H9 (cell line): ENCODE measurements at regions not wholly inside any gene's neighbourhood (a gene's known extent, or its start where the extent isn't known, plus 50 kb on each side); places are given as distances from the start of the nearest gene placed in this dataset.

Experiments
- DNase-seq: peaks from one replicate; pipeline ENCODE4 v3.0.0-alpha.2; 2017
- H2AFZ ChIP-seq: one replicate; pipeline ENCODE4 v1.6.1; 2013; ENCODE audit warnings: mild to moderate bottlenecking, low read length, control low read depth, moderate library complexity
- H2AK5ac ChIP-seq: 2 replicates; pipeline ENCODE4 v1.6.1; 2013; ENCODE audit warnings: low read length, control low read depth, mixed read lengths; ENCODE audit not compliant: insufficient read length
- H2BK120ac ChIP-seq: one replicate; pipeline ENCODE4 v1.6.1; 2013; ENCODE audit warnings: low read depth, mild to moderate bottlenecking, low read length, control low read depth, inconsistent platforms; ENCODE audit not compliant: poor library complexity, severe bottlenecking
- H2BK12ac ChIP-seq: 2 replicates; pipeline ENCODE4 v1.6.1; 2013; ENCODE audit warnings: low read length, control low read depth, mixed read lengths, low read depth; ENCODE audit not compliant: insufficient read length
- H2BK15ac ChIP-seq: 2 replicates; pipeline ENCODE4 v1.6.1; 2013; ENCODE audit warnings: low read depth, low read length, control low read depth
- H2BK20ac ChIP-seq: one replicate; pipeline ENCODE4 v1.6.1; 2013; ENCODE audit warnings: low read depth, mild to moderate bottlenecking, low read length, control low read depth, inconsistent platforms; ENCODE audit not compliant: poor library complexity, severe bottlenecking
- H2BK5ac ChIP-seq: 2 replicates; pipeline ENCODE4 v1.6.1; 2013; ENCODE audit warnings: low read length, control low read depth, mixed read lengths; ENCODE audit not compliant: insufficient read length
- H3K14ac ChIP-seq: 2 replicates; pipeline ENCODE4 v1.6.1; 2013; ENCODE audit warnings: low read length, control low read depth; ENCODE audit not compliant: insufficient read depth
- H3K18ac ChIP-seq: 2 replicates; pipeline ENCODE4 v1.6.1; 2013; ENCODE audit warnings: low read depth, mild to moderate bottlenecking, mixed read lengths, low read length, control low read depth; ENCODE audit not compliant: insufficient read length
- H3K23ac ChIP-seq: 2 replicates; pipeline ENCODE4 v1.6.1; 2013; ENCODE audit warnings: low read length, control low read depth, mixed read lengths, low read depth; ENCODE audit not compliant: insufficient read length
- H3K23me2 ChIP-seq: 2 replicates; pipeline ENCODE4 v1.6.1; 2013; ENCODE audit warnings: low read depth, mild to moderate bottlenecking, mixed read lengths, low read length, control low read depth; ENCODE audit not compliant: insufficient read length, poor library complexity, severe bottlenecking
- H3K27ac ChIP-seq: 2 replicates; pipeline ENCODE4 v1.5.1; 2013; ENCODE audit warnings: low read length, control low read depth, mixed read lengths, low read depth; ENCODE audit not compliant: insufficient read length
- H3K27me3 ChIP-seq: 2 replicates; pipeline ENCODE4 v1.6.1; 2013; ENCODE audit warnings: low read length, control low read depth, inconsistent platforms; ENCODE audit not compliant: insufficient read depth
- H3K4ac ChIP-seq: 2 replicates; pipeline ENCODE4 v1.6.1; 2013; ENCODE audit warnings: low read depth, mild to moderate bottlenecking, control low read depth, inconsistent platforms, low read length, moderate library complexity
- H3K4me1 ChIP-seq: 2 replicates; pipeline ENCODE4 v1.6.1; 2013; ENCODE audit warnings: low read length, control low read depth, inconsistent platforms; ENCODE audit not compliant: insufficient read depth
- H3K4me2 ChIP-seq: 2 replicates; pipeline ENCODE4 v1.6.1; 2013; ENCODE audit warnings: low read length, control low read depth, mixed read lengths; ENCODE audit not compliant: insufficient read length, insufficient read depth
- H3K56ac ChIP-seq: 2 replicates; pipeline ENCODE4 v1.6.1; 2013; ENCODE audit warnings: low read depth, mild to moderate bottlenecking, mixed read lengths, low read length, control low read depth; ENCODE audit not compliant: insufficient read length
- H3K79me1 ChIP-seq: 2 replicates; pipeline ENCODE4 v1.6.1; 2013; ENCODE audit warnings: low read depth, mild to moderate bottlenecking, moderate library complexity, low read length, control low read depth, inconsistent platforms; ENCODE audit not compliant: insufficient read depth, poor library complexity, severe bottlenecking
- H3K79me2 ChIP-seq: 2 replicates; pipeline ENCODE4 v1.6.1; 2013; ENCODE audit warnings: low read length, control low read depth, inconsistent platforms; ENCODE audit not compliant: insufficient read depth
- H3K9ac ChIP-seq: 2 replicates; pipeline ENCODE4 v1.6.1; 2013; ENCODE audit warnings: low read length, control low read depth, mixed read lengths; ENCODE audit not compliant: insufficient read length; ENCODE audit errors: extremely low read depth
- H3K9me3 ChIP-seq: one replicate; pipeline ENCODE4 v1.6.1; 2013; ENCODE audit warnings: low read depth, low read length, inconsistent platforms; ENCODE audit not compliant: control insufficient read depth
- H3T11ph ChIP-seq: one replicate; pipeline ENCODE4 v1.6.1; 2013; ENCODE audit warnings: mild to moderate bottlenecking, low read length, control low read depth, inconsistent platforms
- H4K20me1 ChIP-seq: one replicate; pipeline ENCODE4 v1.6.1; 2013; ENCODE audit not compliant: control insufficient read depth, insufficient read length, insufficient read depth
- H4K5ac ChIP-seq: 2 replicates; pipeline ENCODE4 v1.6.1; 2013; ENCODE audit warnings: low read depth, mild to moderate bottlenecking, mixed read lengths, low read length, control low read depth; ENCODE audit not compliant: insufficient read length
- H4K8ac ChIP-seq: replicated peaks from 2 replicates; pipeline ENCODE4 v1.6.1; 2013; ENCODE audit warnings: low read length, control low read depth, mixed read lengths, low read depth; ENCODE audit not compliant: insufficient read length
- H4K91ac ChIP-seq: 2 replicates; pipeline ENCODE4 v1.6.1; 2013; ENCODE audit warnings: low read depth, mild to moderate bottlenecking, moderate library complexity, mixed read lengths, low read length, control low read depth; ENCODE audit not compliant: insufficient read length
- H3K27ac Mint-ChIP-seq, 3 experiments: 2 replicates in 2 of 3; 3 replicates in 1 of 3; pipeline ENCODE4 v1.8.0; 2020 to 2021; ENCODE audit warnings: mixed read lengths in 3 of 3, mild to moderate bottlenecking in 1 of 3, moderate library complexity in 1 of 3
- H3K27me3 Mint-ChIP-seq: 2 replicates; pipeline ENCODE4 v1.8.0; 2021; ENCODE audit warnings: low read depth, mild to moderate bottlenecking, moderate library complexity, mixed read lengths
- H3K36me3 Mint-ChIP-seq, 3 experiments: 2 replicates in 2 of 3; 3 replicates in 1 of 3; pipeline ENCODE4 v1.8.0; 2020 to 2021; ENCODE audit warnings: low read depth in 3 of 3, mixed read lengths in 3 of 3; ENCODE audit not compliant: insufficient read depth in 1 of 3
- H3K4me1 Mint-ChIP-seq, 2 experiments: 2 replicates each; pipeline ENCODE4 v1.8.0; 2020; ENCODE audit warnings: mixed read lengths in 2 of 2
- H3K4me3 Mint-ChIP-seq, 2 experiments: 2 replicates in 1 of 2; 3 replicates in 1 of 2; pipeline ENCODE4 v1.8.0; 2020 to 2021; ENCODE audit warnings: mild to moderate bottlenecking in 2 of 2, mixed read lengths in 2 of 2, moderate library complexity in 1 of 2
- H3K9me3 Mint-ChIP-seq, 2 experiments: 2 replicates in 1 of 2; 3 replicates in 1 of 2; pipeline ENCODE4 v1.8.0; 2020; ENCODE audit warnings: mild to moderate bottlenecking in 2 of 2, mixed read lengths in 2 of 2, moderate library complexity in 1 of 2
- CTCF ChIP-seq: fragments of 200-600 bp; sonication (generic); conservative IDR thresholded peaks from 3 replicates; pipeline ENCODE4 v1.8.0; 2021; ENCODE audit warnings: antibody characterized with exemption, mild to moderate bottlenecking
- WGBS: extraction: QIAGEN DNeasy Blood & Tissue Kit; methylation state at CpG from one replicate; pipeline ENCODE4 v1.1.7; 2013; ENCODE audit warnings: missing lambda C conversion rate, low lambda C conversion rate, mixed read lengths; ENCODE audit not compliant: insufficient read length; ENCODE audit errors: extremely low coverage; 5-methylcytosine and 5-hydroxymethylcytosine counted together

GRCh38 chr15:58293622-58294550 lies 137.9 kb upstream of the LIPC start:
- H3K9ac ChIP-seq: no peak overlapping the region
- no peak overlapping the region for H2BK5ac ChIP-seq
- no peak overlapping the region for H2BK20ac ChIP-seq
- H3K4me1 Mint-ChIP-seq: peaks cover 36 to 55% of the 10 kb centered on the region in 2 experiments
- no peaks in the 10 kb centered on the region for H3K9me3 ChIP-seq
- H4K20me1 ChIP-seq: no peaks in the 10 kb centered on the region
- H3K4me3 Mint-ChIP-seq: no peak overlapping the region
- peaks cover 19 to 20% of the 10 kb centered on the region in 2 experiments for H3K9me3 Mint-ChIP-seq
- no peak overlapping the region for H3T11ph ChIP-seq
- H3K36me3 Mint-ChIP-seq: peaks cover 8 to 24% (median 13%) of the 10 kb centered on the region in 3 experiments; a peak in 6 of 7 replicates
- DNase-seq: no peak
- H3K27ac Mint-ChIP-seq: 0 out of 7 replicates have a peak overlapping the region, but pooled peaks of 1 of the 3 experiments have one; percentile 36
- no peak overlapping the region for H4K5ac ChIP-seq
- no peak overlapping the region for H2BK12ac ChIP-seq
- H3K23me2 ChIP-seq: no peaks in the 10 kb centered on the region
- no peak overlapping the region; the same call in 1 of the 2 replicates for H3K14ac ChIP-seq
- no peaks in the 10 kb centered on the region for H3K27me3 ChIP-seq
- H2BK120ac ChIP-seq: no peak overlapping the region
- no peaks in the 10 kb centered on the region for H3K79me2 ChIP-seq
- peaks cover 2% of the 10 kb centered on the region; the same call in 1 of the 2 replicates for H3K4me1 ChIP-seq
- no peak overlapping the region for H3K27ac ChIP-seq
- H4K91ac ChIP-seq: no peak overlapping the region
- no peaks in the 10 kb centered on the region for H3K27me3 Mint-ChIP-seq
- H3K4me2 ChIP-seq: no peak overlapping the region
- H3K56ac ChIP-seq: no peak overlapping the region
- no peak overlapping the region for H3K4ac ChIP-seq
- H2AK5ac ChIP-seq: no peak overlapping the region
- H4K8ac ChIP-seq: no peak overlapping the region
- H3K18ac ChIP-seq: no peak overlapping the region
- WGBS: no CpG with 5 or more reads among the region's 8 CpGs
- no peak overlapping the region for H2AFZ ChIP-seq
- H3K79me1 ChIP-seq: no peaks in the 10 kb centered on the region
- no peak overlapping the region for H2BK15ac ChIP-seq
- TF ChIP-seq CTCF: no peak
- H3K23ac ChIP-seq: no peak overlapping the region
